Loucy (cell line): ENCODE measurements at regions not wholly inside any gene's neighbourhood (a gene's known extent, or its start where the extent isn't known, plus 50 kb on each side); places are given as distances from the start of the nearest gene placed in this dataset.

Experiments used
- CTCF ChIP-seq: fragments of 200-600 bp; sonication (generic); conservative IDR thresholded peaks from 2 replicates; pipeline ENCODE4 v1.5.1; 2014; ENCODE audit warnings: mild to moderate bottlenecking, antibody characterized with exemption, low read length
- EZH2phosphoT487 ChIP-seq: fragments of 200-600 bp; IDR thresholded peaks from 2 replicates; pipeline ENCODE4 v1.6.1; 2018; ENCODE audit warnings: antibody characterized with exemption, mild to moderate bottlenecking, moderate library complexity, borderline replicate concordance

DNA sequence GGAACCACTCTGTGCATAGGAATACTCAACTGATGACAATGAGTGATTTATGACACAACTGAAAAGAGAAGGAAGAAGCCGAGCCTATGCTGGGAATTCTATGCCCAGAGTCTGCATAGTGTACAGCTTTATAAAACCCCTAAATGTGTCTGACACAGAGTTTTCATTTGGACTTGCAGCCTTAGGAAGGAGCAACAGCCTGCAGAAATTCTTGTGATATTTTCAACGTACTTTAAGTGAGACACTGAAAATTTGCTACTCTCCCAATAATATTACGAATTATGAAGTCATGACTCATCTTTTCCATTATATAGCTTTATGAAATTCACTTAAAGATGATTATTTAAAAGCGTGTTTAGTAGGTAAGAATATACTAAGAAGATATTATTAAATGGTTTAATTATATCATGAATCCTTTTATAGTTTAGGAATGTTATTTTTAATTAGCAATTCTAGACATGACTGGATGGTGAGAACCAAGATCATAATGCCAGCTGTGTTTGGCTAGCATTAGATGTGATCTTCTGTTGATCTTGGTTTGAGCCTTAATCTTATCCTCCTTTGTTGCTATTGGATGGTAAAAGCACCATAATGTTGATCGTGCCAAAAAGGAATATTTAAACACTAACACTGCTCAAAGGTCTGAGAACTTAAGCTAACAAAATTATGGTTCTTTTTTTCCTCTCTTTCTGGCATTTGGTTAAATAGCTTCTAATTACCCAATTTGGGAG is 785.1 kb upstream of the ADGRL4 start:
- TF ChIP-seq CTCF (no peak), EZH2phosphoT487 (no peak)
